ENCODE measurements at regions not wholly inside any gene's neighbourhood (a gene's known extent, or its start where the extent isn't known, plus 50 kb on each side); places are given as distances from the start of the nearest gene placed in this dataset.
"Not testable (repeated sequence)": the region's sequence is repeated elsewhere in the genome, so short reads cannot be mapped to it uniquely, and the experiment has no call there.

GRCh38 chr18:33831424-33831823, 253.4 kb downstream of the ASXL3 start:
- DNase-seq (no peak), ATAC-seq (no peak)
- H3K27ac Mint-ChIP-seq = no peak overlapping the region
- H3K4me1 Mint-ChIP-seq = no peaks in the 10 kb centered on the region
- no peaks in the 10 kb centered on the region for H3K36me3 Mint-ChIP-seq (ENCODE audit: low read depth)
- no peaks in the 10 kb centered on the region for H3K27me3 Mint-ChIP-seq
- no peaks in the 10 kb centered on the region for H3K9me3 ChIP-seq (ENCODE audit: control insufficient read depth, low read length, poor library complexity, severe bottlenecking)
- H3K4me3 Mint-ChIP-seq = no peak overlapping the region

- ATAC-seq = no peak
- Mint-ChIP-seq H3K27me3 (no peaks in the 10 kb centered on the region), H3K36me3 (ENCODE audit: low read depth) (no peaks in the 10 kb centered on the region)
Measured at GRCh38 chr18:33830213-33830612, 252.2 kb downstream of the ASXL3 start.

GRCh38 chr18:33828949-33829348, 250.9 kb downstream of the ASXL3 start:
- ATAC-seq = no peak
- Mint-ChIP-seq H3K27me3 (no peaks in the 10 kb centered on the region), H3K36me3 (ENCODE audit: low read depth) (no peaks in the 10 kb centered on the region)

More at GRCh38 chr18:33830213-33830612, 252.2 kb downstream of the ASXL3 start:
- no peak overlapping the region for H3K27ac Mint-ChIP-seq
- H3K9me3 ChIP-seq (ENCODE audit: control insufficient read depth, low read length, poor library complexity, severe bottlenecking) = no peaks in the 10 kb centered on the region
- no peaks in the 10 kb centered on the region for H3K4me1 Mint-ChIP-seq
- no peak for DNase-seq
- no peak overlapping the region for H3K4me3 Mint-ChIP-seq

GRCh38 chr18:33826151-33826550, 248.1 kb downstream of the ASXL3 start:
- H3K9me3 ChIP-seq (ENCODE audit: control insufficient read depth, low read length, poor library complexity, severe bottlenecking) = no peaks in the 10 kb centered on the region
- H3K4me1 Mint-ChIP-seq = no peaks in the 10 kb centered on the region
- no peak overlapping the region for H3K27ac Mint-ChIP-seq
- no peak overlapping the region for H3K4me3 Mint-ChIP-seq
- ATAC-seq (no peak), DNase-seq (no peak)
- no peaks in the 10 kb centered on the region for H3K27me3 Mint-ChIP-seq
- H3K36me3 Mint-ChIP-seq (ENCODE audit: low read depth) = no peaks in the 10 kb centered on the region

More at GRCh38 chr18:33828949-33829348, 250.9 kb downstream of the ASXL3 start:
- DNase-seq = no peak
- H3K27ac Mint-ChIP-seq = no peak overlapping the region
- H3K4me1 Mint-ChIP-seq = no peaks in the 10 kb centered on the region
- no peak overlapping the region for H3K4me3 Mint-ChIP-seq
- no peaks in the 10 kb centered on the region for H3K9me3 ChIP-seq (ENCODE audit: control insufficient read depth, low read length, poor library complexity, severe bottlenecking)

- H3K36me3 Mint-ChIP-seq (ENCODE audit: low read depth) = no peaks in the 10 kb centered on the region
- H3K27ac Mint-ChIP-seq = no peak overlapping the region
- no peaks in the 10 kb centered on the region for H3K27me3 Mint-ChIP-seq
- ATAC-seq (no peak), DNase-seq (no peak)
- H3K4me3 Mint-ChIP-seq = no peak overlapping the region
- no peaks in the 10 kb centered on the region for H3K9me3 ChIP-seq (ENCODE audit: control insufficient read depth, low read length, poor library complexity, severe bottlenecking)
- no peaks in the 10 kb centered on the region for H3K4me1 Mint-ChIP-seq
Measured at GRCh38 chr18:33821503-33821902, 243.5 kb downstream of the ASXL3 start.

GRCh38 chr18:33820517-33821371, 242.7 kb downstream of the ASXL3 start:
- Mint-ChIP-seq H3K4me1 (no peaks in the 10 kb centered on the region), H3K4me3 (no peak overlapping the region), H3K27ac (no peak overlapping the region), H3K36me3 (ENCODE audit: low read depth) (no peaks in the 10 kb centered on the region), H3K27me3 (no peaks in the 10 kb centered on the region)
- no peaks in the 10 kb centered on the region for H3K9me3 ChIP-seq (ENCODE audit: control insufficient read depth, low read length, poor library complexity, severe bottlenecking)
- no peak for ATAC-seq
- DNase-seq = no peak

- ATAC-seq; H3K27ac Mint-ChIP-seq; H3K4me3 Mint-ChIP-seq; H3K27me3 Mint-ChIP-seq; H3K4me1 Mint-ChIP-seq; H3K36me3 Mint-ChIP-seq (ENCODE audit: low read depth); H3K9me3 ChIP-seq (ENCODE audit: control insufficient read depth, low read length, poor library complexity, severe bottlenecking); DNase-seq: not testable (repeated sequence)
Measured at GRCh38 chr18:33819692-33820343, 241.8 kb downstream of the ASXL3 start.

- no peak overlapping the region for H3K4me3 Mint-ChIP-seq
- no peaks in the 10 kb centered on the region for H3K36me3 Mint-ChIP-seq (ENCODE audit: low read depth)
- no peak for DNase-seq
- H3K27me3 Mint-ChIP-seq = no peaks in the 10 kb centered on the region
- no peaks in the 10 kb centered on the region for H3K9me3 ChIP-seq (ENCODE audit: control insufficient read depth, low read length, poor library complexity, severe bottlenecking)
- no peaks in the 10 kb centered on the region for H3K4me1 Mint-ChIP-seq
- no peak for ATAC-seq
- no peak overlapping the region for H3K27ac Mint-ChIP-seq
Measured at GRCh38 chr18:33818145-33818544, 240.1 kb downstream of the ASXL3 start.

GRCh38 chr18:33817096-33817495, 239.1 kb downstream of the ASXL3 start:
- H3K4me3 Mint-ChIP-seq = no peak overlapping the region
- no peaks in the 10 kb centered on the region for H3K9me3 ChIP-seq (ENCODE audit: control insufficient read depth, low read length, poor library complexity, severe bottlenecking)
- no peak overlapping the region for H3K27ac Mint-ChIP-seq
- H3K27me3 Mint-ChIP-seq = no peaks in the 10 kb centered on the region
- no peak for ATAC-seq
- H3K4me1 Mint-ChIP-seq = no peaks in the 10 kb centered on the region
- no peaks in the 10 kb centered on the region for H3K36me3 Mint-ChIP-seq (ENCODE audit: low read depth)
- DNase-seq = no peak

- no peak overlapping the region for H3K27ac Mint-ChIP-seq
- no peak for DNase-seq
- H3K36me3 Mint-ChIP-seq (ENCODE audit: low read depth) = no peaks in the 10 kb centered on the region
- no peaks in the 10 kb centered on the region for H3K4me1 Mint-ChIP-seq
- no peak for ATAC-seq
- no peaks in the 10 kb centered on the region for H3K27me3 Mint-ChIP-seq
- no peak overlapping the region for H3K4me3 Mint-ChIP-seq
- H3K9me3 ChIP-seq (ENCODE audit: control insufficient read depth, low read length, poor library complexity, severe bottlenecking) = no peaks in the 10 kb centered on the region
Measured at GRCh38 chr18:33814546-33814945, 236.5 kb downstream of the ASXL3 start.

- Mint-ChIP-seq H3K4me3 (no peak overlapping the region), H3K27me3 (no peaks in the 10 kb centered on the region), H3K27ac (no peak overlapping the region), H3K4me1 (no peaks in the 10 kb centered on the region), H3K36me3 (ENCODE audit: low read depth) (no peaks in the 10 kb centered on the region)
- ATAC-seq (no peak), DNase-seq (no peak)
- H3K9me3 ChIP-seq (ENCODE audit: control insufficient read depth, low read length, poor library complexity, severe bottlenecking) = no peaks in the 10 kb centered on the region
Measured at GRCh38 chr18:33812186-33812585, 234.2 kb downstream of the ASXL3 start.

GRCh38 chr18:33805592-33805991, 227.6 kb downstream of the ASXL3 start:
- DNase-seq = no peak
- Mint-ChIP-seq H3K27me3 (no peaks in the 10 kb centered on the region), H3K36me3 (ENCODE audit: low read depth) (no peaks in the 10 kb centered on the region), H3K4me1 (no peaks in the 10 kb centered on the region), H3K27ac (no peak overlapping the region), H3K4me3 (no peak overlapping the region)
- H3K9me3 ChIP-seq (ENCODE audit: control insufficient read depth, low read length, poor library complexity, severe bottlenecking) = no peaks in the 10 kb centered on the region
- ATAC-seq = no peak

GRCh38 chr18:33804258-33804657, 226.2 kb downstream of the ASXL3 start:
- Mint-ChIP-seq H3K27ac (no peak overlapping the region), H3K4me3 (no peak overlapping the region), H3K27me3 (no peaks in the 10 kb centered on the region), H3K36me3 (ENCODE audit: low read depth) (no peaks in the 10 kb centered on the region), H3K4me1 (no peaks in the 10 kb centered on the region)
- no peak for DNase-seq
- no peak for ATAC-seq
- H3K9me3 ChIP-seq (ENCODE audit: control insufficient read depth, low read length, poor library complexity, severe bottlenecking) = no peaks in the 10 kb centered on the region

GRCh38 chr18:33803636-33804035, 225.6 kb downstream of the ASXL3 start:
- H3K9me3 ChIP-seq (ENCODE audit: control insufficient read depth, low read length, poor library complexity, severe bottlenecking) = no peaks in the 10 kb centered on the region
- Mint-ChIP-seq H3K27me3 (no peaks in the 10 kb centered on the region), H3K36me3 (ENCODE audit: low read depth) (no peaks in the 10 kb centered on the region), H3K4me1 (no peaks in the 10 kb centered on the region), H3K27ac (no peak overlapping the region), H3K4me3 (no peak overlapping the region)
- ATAC-seq = no peak
- no peak for DNase-seq

All from T-helper 17 cell (primary cell).